ENCODE measurements at regions not wholly inside any gene's neighbourhood (a gene's known extent, or its start where the extent isn't known, plus 50 kb on each side); places are given as distances from the start of the nearest gene placed in this dataset.

DNA sequence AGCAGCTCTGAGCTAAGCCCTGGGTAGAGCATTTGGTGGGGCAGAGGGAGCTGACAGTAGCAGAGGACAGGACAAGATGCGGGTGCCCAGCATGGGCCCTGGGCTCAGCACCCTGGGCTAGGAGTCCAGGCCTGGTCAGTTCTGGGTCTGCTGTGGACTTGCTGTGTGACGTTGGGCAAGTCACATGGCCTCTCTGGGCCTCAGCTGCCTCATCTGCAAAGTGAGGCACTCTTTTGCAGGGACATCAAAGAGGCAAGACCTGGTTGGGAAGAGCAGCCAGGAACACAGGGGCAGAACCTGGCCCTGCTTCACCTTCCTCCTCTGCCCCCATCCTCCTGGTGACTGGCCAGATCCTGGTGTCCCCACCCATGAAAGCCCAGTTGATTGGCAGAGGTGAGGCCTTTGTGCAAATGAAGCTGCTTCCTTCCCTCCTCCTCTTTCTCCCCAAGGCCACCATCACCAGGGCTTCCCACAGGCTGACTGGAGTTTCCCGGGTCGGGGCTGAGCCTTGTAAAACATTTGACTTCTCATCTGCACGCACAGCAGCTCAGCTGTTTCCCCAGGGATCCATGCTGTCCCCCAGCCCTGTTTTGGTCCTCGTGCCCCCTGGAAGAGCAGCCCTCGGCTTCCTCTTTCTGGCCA, 350.5 kb downstream of the MATN1 start:
- TF ChIP-seq, protein P1, sequence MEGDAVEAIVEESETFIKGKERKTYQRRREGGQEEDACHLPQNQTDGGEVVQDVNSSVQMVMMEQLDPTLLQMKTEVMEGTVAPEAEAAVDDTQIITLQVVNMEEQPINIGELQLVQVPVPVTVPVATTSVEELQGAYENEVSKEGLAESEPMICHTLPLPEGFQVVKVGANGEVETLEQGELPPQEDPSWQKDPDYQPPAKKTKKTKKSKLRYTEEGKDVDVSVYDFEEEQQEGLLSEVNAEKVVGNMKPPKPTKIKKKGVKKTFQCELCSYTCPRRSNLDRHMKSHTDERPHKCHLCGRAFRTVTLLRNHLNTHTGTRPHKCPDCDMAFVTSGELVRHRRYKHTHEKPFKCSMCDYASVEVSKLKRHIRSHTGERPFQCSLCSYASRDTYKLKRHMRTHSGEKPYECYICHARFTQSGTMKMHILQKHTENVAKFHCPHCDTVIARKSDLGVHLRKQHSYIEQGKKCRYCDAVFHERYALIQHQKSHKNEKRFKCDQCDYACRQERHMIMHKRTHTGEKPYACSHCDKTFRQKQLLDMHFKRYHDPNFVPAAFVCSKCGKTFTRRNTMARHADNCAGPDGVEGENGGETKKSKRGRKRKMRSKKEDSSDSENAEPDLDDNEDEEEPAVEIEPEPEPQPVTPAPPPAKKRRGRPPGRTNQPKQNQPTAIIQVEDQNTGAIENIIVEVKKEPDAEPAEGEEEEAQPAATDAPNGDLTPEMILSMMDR (optimal IDR thresholded peaks at IDR 0.05 in 1 of 3, IDR thresholded peaks at IDR 0.05 in 1 of 3, conservative IDR thresholded peaks at IDR 0.05 in 1 of 3; ENCODE audit: extremely low read depth in 1 of 3, insufficient read depth in 2 of 3, low read length in 3 of 3), result no peak
- no peak for TF ChIP-seq EZH2 (IDR thresholded peaks at IDR 0.05; ENCODE audit: low read length)

Measured in keratinocyte (primary cell).